Omental fat pad (tissue), 3 donors: ENCODE measurements at regions not wholly inside any gene's neighbourhood (a gene's known extent, or its start where the extent isn't known, plus 50 kb on each side); places are given as distances from the start of the nearest gene placed in this dataset.

Source experiments
- ATAC-seq: fragments of 150-250 bp; one replicate; pipeline ENCODE4 v1.9.1; 2016; ENCODE audit warnings: mild to moderate bottlenecking, moderate library complexity; ENCODE audit not compliant: low FRiP score
- DNase-seq: peaks from one replicate; pipeline ENCODE4 v3.0.0-alpha.2; 2019; ENCODE audit warnings: low spot score
- TF ChIP-seq, protein P1 (sequence below), 3 donors: fragments of 450-650 bp; IDR thresholded peaks; one replicate each; pipeline ENCODE4 v1.5.1; 2016 to 2017; ENCODE audit warnings: antibody characterized with exemption in 3 of 3, mild to moderate bottlenecking in 3 of 3, moderate library complexity in 2 of 3

DNA sequence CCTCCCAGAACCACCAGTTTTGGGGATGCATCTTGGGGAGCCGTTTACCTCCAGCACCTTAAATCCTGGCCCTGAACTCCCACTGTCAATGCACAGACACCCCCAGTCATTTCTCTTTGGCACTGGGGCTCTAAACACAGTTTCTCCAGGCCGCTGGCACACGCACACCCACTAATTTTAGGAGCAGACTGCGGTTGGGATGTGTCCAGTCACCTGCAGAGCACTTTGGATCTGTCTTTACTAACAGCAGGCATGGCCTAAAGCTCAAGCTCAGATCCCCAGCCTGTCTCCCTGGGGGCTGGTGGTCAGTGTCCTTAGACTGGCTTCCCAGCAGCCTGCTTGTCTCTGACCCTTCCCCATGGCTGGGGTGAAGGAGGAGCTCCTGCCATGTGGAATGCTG lies 49.9 kb downstream of the SYNE3 start:
- DNase-seq (no peak), ATAC-seq (no peak)
- TF ChIP-seq, protein P1, sequence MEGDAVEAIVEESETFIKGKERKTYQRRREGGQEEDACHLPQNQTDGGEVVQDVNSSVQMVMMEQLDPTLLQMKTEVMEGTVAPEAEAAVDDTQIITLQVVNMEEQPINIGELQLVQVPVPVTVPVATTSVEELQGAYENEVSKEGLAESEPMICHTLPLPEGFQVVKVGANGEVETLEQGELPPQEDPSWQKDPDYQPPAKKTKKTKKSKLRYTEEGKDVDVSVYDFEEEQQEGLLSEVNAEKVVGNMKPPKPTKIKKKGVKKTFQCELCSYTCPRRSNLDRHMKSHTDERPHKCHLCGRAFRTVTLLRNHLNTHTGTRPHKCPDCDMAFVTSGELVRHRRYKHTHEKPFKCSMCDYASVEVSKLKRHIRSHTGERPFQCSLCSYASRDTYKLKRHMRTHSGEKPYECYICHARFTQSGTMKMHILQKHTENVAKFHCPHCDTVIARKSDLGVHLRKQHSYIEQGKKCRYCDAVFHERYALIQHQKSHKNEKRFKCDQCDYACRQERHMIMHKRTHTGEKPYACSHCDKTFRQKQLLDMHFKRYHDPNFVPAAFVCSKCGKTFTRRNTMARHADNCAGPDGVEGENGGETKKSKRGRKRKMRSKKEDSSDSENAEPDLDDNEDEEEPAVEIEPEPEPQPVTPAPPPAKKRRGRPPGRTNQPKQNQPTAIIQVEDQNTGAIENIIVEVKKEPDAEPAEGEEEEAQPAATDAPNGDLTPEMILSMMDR (IDR thresholded peaks at IDR 0.05), result no peak

DNA sequence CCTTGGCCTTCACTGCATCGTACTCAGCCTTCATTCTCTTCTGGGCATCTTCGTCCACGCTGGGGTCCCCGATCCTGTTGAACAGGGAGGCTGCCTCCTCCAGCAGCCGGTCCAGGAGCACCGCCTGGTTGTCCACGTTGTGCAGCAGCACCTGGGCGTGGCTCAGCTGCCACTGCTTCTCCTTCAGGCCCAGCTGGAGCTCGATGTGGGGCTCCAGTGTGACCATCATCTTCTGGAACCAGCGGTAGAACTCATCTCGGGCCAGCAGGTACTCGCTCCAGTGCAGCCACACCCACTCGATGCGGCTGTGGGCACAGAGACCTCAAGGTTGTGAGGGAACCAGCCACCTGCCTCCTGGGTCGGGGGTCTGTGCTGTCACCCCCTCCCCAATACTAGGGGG lies 50.5 kb downstream of the SYNE3 start:
- no peak for ATAC-seq
- TF ChIP-seq, protein P1 (IDR thresholded peaks at IDR 0.05), result no peak
- DNase-seq, result no peak

DNA sequence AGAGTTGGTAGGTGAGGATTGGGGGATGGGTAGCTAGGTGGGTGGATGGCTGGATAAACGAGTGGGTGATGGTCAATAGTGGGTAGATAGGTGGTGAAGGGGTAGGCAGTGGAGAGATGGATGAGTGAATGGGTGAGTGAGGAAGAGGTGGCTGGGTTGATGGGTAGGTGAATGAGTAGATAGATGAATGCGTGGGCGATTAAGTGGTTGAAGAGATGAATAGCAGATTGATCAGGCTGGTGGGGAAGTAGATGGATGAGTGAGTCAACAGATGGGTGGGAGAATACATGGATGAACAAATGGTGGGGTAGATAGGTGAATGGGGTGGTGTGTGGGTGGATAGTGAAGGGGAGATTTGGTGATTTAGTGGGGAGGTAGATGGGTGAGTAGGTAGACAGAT lies 51.1 kb downstream of the SYNE3 start:
- no peak for ATAC-seq
- DNase-seq, result no peak
- TF ChIP-seq, protein P1 (IDR thresholded peaks at IDR 0.05), result no peak

DNA sequence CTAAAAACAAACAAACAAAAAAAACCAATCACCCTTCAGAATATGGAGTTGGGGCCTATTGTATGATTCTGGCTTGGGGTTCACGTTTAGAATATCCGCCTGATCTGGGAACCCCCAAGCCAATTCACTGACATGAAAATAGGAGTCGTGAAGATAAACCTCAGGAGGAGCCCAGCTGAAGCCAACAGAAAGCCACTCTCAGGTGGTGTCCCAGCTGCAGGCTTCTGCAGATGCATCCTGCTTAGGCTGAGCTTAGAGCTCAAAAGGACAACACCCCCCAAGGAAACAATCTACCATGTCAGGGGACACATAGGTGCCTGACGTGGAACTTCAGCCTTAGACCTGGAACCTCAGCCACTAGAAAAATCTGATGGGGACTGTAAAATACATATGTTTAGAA lies 51.9 kb downstream of the SYNE3 start:
- TF ChIP-seq, protein P1 (IDR thresholded peaks at IDR 0.05), result no peak

DNA sequence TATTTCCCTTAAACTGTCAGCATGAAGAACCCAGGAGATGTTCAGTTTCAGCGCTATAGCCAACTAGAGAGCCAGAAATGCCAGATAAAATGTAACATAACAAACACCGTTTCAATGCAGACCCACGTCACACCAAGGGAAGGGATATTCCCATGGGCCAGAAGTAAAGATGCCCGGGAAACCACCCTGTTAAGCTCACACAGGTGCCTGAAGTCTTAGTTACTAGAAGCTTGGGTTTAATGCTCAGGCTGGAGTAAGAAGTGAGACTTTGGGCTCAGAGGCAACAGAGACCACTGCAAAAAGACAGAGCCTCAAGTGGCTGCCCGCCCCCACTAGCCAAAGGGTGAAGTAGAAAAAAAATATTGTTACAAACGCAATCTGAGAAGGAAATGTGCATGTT lies 52.3 kb downstream of the SYNE3 start:
- TF ChIP-seq, protein P1 (IDR thresholded peaks at IDR 0.05), result no peak
- DNase-seq (no peak), ATAC-seq (no peak)

More for the DNA sequence above, 51.9 kb downstream of the SYNE3 start:
- DNase-seq, result no peak
- ATAC-seq, result no peak

DNA sequence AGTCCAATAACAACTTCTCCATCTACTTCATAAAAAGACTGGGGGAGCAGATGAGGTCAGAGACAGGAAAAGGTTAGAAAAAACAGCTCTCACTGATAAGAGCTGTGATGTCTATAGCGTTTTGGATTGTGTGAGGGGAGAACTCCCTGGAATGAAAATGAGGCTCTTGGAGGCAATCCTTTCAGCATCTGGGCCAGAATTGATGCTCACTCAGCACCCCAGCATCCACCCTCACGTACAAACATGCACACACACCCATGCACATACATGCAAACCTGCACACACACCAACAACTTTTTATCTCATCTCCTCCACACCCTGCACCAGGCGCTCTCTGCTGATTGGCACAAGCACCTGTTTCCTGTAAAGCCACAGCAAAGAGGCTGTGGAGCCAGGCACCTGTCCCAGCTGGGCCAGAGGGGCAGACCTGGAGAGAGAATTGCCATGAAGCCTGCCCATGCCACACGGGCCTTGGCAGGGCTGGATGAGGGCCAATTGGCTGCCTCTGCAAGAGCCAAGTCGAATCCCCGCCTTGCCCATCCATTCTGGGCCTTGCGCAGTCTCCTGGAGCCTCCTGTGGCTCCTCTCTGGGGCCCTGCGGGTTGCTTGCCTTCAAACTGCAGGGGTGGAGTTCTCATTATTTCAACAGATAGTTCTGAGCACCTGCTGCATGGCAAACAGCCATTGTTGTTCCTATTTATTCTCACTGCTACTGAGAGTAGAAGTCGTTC lies 53.1 kb downstream of the SYNE3 start:
- TF ChIP-seq, protein P1 (IDR thresholded peaks at IDR 0.05), result no peak
- no peak for ATAC-seq

DNA sequence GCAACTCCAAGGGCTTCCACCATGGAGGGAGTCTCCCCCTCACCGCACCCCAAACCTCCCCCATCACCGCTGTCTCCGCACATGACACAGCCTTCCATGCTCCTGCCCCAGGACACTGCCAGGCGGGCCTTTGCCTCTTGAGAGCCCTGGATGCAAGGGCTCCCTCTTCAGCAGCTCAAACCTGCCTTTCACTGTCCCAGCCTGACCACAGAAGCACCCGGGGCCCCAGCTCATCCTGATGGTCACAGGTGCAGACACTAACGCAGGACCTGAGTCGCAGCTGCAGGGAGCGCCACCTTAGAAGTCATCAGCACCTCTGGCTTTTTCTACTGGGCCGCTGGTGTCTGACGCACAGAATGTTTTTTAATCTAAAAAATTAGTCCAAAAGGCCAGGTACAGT lies 54.0 kb downstream of the SYNE3 start:
- ATAC-seq (no peak), DNase-seq (no peak)
- TF ChIP-seq, protein P1 (IDR thresholded peaks at IDR 0.05), result no peak

More for the DNA sequence above, 53.1 kb downstream of the SYNE3 start:
- DNase-seq, result no peak
